H1 (cell line): ENCODE measurements at regions not wholly inside any gene's neighbourhood (a gene's known extent, or its start where the extent isn't known, plus 50 kb on each side); places are given as distances from the start of the nearest gene placed in this dataset.

Source experiments
- EGR1 ChIP-seq: IDR thresholded peaks from 2 replicates; pipeline ENCODE4 v1.6.1; 2011; ENCODE audit warnings: low read depth, low read length, borderline replicate concordance
- POLR2A ChIP-seq, 2 experiments: IDR thresholded peaks; 1 replicate in 1 of 2; 2 replicates in 1 of 2; pipeline ENCODE4 v1.6.1; 2011; ENCODE audit warnings: low read depth in 2 of 2, low read length in 2 of 2, mild to moderate bottlenecking in 2 of 2; ENCODE audit errors: control extremely low read depth in 1 of 2
- SP1 ChIP-seq: IDR thresholded peaks from 2 replicates; pipeline ENCODE4 v1.6.1; 2011; ENCODE audit warnings: low read depth, low read length
- SRF ChIP-seq: IDR thresholded peaks from 2 replicates; pipeline ENCODE4 v1.6.1; 2011; ENCODE audit warnings: mild to moderate bottlenecking, low read depth, low read length, moderate library complexity
- TAF1 ChIP-seq: IDR thresholded peaks from 2 replicates; pipeline ENCODE4 v1.6.1; 2011; ENCODE audit warnings: mild to moderate bottlenecking, low read depth, low read length
- TF ChIP-seq, protein P1 (sequence below), 3 experiments: IDR thresholded peaks; 1 replicate in 2 of 3; 2 replicates in 1 of 3; pipeline versions ENCODE4 v1.5.1 to v1.6.1; 2011; ENCODE audit warnings: low read length in 3 of 3, mild to moderate bottlenecking in 3 of 3, inconsistent platforms in 2 of 3, low read depth in 1 of 3, moderate library complexity in 1 of 3; ENCODE audit not compliant: insufficient read depth in 1 of 3; ENCODE audit errors: control extremely low read depth in 1 of 3
- TF ChIP-seq, protein P2 (sequence below): IDR thresholded peaks from 2 replicates; pipeline ENCODE4 v1.6.1; 2012; ENCODE audit warnings: inconsistent platforms
- TF ChIP-seq, protein P3 (sequence below): IDR thresholded peaks from 2 replicates; pipeline ENCODE4 v1.6.1; 2012; ENCODE audit warnings: low read length, inconsistent platforms

DNA sequence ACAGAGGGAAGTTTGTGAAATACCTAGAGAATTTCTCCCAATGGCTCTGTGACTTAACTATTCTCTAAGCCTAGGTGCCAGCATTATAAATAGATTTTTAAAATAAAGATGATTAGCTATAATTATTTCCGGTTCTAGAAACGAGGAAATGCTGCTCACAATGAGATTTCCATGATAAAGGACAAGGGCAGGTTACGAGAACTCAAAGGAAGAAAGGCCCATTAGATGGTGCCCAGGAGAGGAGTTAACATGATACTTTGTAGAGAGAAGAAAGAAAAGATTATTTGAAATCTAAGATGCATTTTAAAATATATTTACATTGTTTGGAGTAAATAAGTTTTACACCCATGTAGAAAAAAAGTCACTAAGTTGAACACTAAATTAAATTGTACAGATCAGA lies 538.3 kb upstream of the PTGER4 start:
- TF ChIP-seq EGR1 (no peak), TAF1 (no peak), SRF (no peak), SP1 (no peak), POLR2A (IDR thresholded peaks at IDR 0.05; ENCODE audit: control extremely low read depth in 1 of 2, low read depth in 2 of 2, low read length in 2 of 2) (no peak)
- TF ChIP-seq, protein P1, sequence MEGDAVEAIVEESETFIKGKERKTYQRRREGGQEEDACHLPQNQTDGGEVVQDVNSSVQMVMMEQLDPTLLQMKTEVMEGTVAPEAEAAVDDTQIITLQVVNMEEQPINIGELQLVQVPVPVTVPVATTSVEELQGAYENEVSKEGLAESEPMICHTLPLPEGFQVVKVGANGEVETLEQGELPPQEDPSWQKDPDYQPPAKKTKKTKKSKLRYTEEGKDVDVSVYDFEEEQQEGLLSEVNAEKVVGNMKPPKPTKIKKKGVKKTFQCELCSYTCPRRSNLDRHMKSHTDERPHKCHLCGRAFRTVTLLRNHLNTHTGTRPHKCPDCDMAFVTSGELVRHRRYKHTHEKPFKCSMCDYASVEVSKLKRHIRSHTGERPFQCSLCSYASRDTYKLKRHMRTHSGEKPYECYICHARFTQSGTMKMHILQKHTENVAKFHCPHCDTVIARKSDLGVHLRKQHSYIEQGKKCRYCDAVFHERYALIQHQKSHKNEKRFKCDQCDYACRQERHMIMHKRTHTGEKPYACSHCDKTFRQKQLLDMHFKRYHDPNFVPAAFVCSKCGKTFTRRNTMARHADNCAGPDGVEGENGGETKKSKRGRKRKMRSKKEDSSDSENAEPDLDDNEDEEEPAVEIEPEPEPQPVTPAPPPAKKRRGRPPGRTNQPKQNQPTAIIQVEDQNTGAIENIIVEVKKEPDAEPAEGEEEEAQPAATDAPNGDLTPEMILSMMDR (IDR thresholded peaks at IDR 0.05; ENCODE audit: control extremely low read depth in 1 of 3, insufficient read depth in 1 of 3, low read depth in 1 of 3, low read length in 3 of 3), result no peak
- TF ChIP-seq, protein P2, sequence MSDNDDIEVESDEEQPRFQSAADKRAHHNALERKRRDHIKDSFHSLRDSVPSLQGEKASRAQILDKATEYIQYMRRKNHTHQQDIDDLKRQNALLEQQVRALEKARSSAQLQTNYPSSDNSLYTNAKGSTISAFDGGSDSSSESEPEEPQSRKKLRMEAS, result no peak
- TF ChIP-seq, protein P3, sequence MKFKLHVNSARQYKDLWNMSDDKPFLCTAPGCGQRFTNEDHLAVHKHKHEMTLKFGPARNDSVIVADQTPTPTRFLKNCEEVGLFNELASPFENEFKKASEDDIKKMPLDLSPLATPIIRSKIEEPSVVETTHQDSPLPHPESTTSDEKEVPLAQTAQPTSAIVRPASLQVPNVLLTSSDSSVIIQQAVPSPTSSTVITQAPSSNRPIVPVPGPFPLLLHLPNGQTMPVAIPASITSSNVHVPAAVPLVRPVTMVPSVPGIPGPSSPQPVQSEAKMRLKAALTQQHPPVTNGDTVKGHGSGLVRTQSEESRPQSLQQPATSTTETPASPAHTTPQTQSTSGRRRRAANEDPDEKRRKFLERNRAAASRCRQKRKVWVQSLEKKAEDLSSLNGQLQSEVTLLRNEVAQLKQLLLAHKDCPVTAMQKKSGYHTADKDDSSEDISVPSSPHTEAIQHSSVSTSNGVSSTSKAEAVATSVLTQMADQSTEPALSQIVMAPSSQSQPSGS, result no peak
